Dermis microvascular lymphatic vessel endothelial cell (primary cell): ENCODE measurements at regions not wholly inside any gene's neighbourhood (a gene's known extent, or its start where the extent isn't known, plus 50 kb on each side); places are given as distances from the start of the nearest gene placed in this dataset.
A peak's percentile ranks its signal among the peaks of the same experiment; 100 is the strongest.
"Not testable (repeated sequence)": the region's sequence is repeated elsewhere in the genome, so short reads cannot be mapped to it uniquely, and the experiment has no call there.

Experiments
- DNase-seq, 2 donors: peaks; one replicate each; pipeline versions ENCODE4 v3.0.0 to v3.0.0-alpha.2; 2010; ENCODE audit warnings: low read depth in 2 of 2

DNA sequence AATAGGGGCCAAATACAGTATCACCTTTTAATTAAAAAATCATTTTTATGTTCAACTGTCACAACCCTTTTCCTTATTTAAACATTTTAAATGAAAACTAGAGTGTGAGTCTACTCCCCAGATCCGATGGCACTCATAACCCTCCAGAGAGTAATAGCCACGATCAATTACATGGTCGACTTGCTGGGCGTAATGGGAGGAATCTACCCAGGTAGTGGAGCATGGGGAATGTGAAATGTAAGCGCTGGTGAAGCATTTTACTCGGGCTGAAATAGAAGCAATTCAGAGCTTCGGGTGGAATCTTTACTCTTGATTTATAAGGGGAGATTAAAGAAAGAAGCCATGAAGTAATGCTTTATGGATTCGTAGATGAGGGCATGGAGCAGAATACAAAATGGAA is 321.9 kb downstream of the ACTR3B start:
- DNase-seq: no peak

DNA sequence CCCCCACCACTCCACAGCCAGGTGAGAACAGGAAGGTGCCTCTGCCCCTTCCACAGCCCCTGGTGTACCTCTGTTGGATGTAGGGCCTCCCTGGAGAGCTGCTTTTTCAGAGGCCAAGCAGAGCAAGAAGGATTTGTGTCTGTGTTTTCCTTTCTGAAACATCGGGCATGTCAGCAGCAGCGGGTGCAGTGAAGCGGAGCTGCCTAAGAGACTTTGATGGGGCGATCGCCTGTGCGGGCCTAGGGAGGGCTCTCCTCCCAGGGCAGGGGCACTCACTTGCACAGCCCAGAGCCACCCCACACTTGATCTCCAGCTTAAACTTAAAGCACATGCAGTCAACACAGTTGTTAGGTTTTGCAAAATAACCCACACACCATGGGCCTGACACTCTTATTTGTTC is 324.7 kb downstream of the ACTR3B start:
- no peak for DNase-seq

DNA sequence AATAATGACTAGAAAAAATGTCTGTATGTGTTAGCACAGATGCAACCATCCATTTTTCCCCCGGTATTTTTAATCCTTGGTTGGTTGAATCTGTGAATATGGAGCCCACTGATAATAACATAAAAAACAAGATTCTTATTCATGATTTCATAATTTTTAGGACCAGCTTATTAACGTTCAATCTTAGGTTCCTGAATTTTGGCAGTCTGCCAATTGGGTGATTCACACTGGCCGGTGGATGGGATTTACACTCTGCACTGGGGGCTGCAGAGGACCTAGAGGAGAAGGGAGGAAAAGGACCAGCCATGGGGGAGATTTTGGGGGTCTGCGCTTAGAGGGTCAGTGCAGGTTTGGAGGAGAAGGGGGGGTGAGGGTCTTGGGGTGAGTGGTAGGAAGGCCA is 327.9 kb downstream of the ACTR3B start:
- peak in 1 of 2 donors; percentile 2 for DNase-seq

DNA sequence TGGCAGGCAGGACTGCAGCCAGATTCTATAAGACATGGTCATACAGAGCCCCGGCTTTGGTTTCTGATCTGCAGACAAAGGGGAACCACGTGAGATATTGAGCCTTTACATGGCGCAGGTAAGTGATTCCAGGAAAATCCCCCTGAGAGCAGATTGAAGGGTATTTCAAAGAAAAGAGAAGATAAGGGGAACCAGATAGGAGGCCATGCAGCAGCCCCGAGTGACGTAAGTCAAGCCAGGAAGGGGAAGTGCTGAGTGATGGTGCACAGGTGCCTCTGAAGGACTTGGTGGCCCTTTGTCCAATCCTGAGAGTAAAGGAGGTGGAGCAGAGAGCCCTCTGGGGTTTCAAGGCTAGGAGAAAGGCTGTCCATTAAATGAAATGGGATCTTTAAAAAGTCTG is 329.0 kb downstream of the ACTR3B start:
- no peak for DNase-seq

DNA sequence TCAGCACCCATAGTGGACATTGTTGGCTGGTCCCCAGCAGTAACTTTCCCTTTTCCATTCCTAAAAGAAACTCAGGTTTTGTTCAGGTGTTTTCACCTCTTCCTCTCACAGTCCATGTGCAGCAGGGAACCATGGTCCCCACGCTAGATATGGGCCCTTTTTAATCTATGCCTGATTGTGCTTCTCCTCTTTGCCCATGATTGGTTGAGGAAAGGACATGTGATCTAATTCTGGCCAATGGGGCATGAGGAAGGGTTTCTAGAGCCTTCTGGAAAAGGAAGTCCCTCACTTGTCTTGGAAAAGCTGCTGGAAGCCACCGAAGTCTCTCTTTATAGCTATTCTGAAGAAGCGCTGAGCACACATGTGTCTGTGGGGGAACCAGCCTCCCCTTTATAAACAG is 330.7 kb downstream of the ACTR3B start:
- no peak for DNase-seq

DNA sequence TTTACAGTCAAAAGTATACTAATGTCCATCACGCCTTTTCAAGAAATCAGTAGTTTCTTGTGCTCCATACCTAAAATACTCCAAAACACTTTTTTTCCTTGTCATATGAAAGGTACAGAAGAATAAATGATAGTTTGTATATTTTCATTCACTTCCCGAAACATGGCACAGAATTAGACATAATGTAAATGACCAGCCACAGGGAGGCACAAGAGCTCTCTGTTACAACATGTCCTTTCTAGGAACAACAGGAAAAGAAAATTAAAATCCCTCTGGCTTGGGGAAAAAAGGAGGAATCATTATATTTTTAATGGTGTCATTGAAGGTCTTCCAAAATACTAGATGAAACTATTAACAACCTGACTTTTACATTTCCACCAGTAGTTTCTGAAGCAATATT is 331.2 kb downstream of the ACTR3B start:
- DNase-seq: no peak

DNA sequence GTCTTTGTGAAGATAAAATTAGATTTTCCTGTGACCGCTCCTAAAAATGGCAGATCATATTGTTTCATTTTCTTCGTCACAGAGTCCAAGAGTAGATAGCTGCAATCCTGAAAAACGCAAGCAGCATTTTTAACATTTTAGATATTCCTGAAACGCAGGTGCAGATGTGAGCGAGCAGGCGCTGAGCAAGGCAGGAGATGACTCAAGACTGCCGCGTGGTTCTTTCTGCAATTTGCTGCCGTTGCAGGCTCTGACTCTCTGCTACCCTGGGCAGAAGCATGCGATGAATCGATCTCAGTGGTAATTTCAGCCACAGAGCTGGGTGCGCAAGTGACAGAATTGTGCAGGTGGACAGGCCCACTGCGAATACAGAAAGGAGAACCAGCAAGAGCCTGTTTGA is 331.9 kb downstream of the ACTR3B start:
- DNase-seq: no peak

DNA sequence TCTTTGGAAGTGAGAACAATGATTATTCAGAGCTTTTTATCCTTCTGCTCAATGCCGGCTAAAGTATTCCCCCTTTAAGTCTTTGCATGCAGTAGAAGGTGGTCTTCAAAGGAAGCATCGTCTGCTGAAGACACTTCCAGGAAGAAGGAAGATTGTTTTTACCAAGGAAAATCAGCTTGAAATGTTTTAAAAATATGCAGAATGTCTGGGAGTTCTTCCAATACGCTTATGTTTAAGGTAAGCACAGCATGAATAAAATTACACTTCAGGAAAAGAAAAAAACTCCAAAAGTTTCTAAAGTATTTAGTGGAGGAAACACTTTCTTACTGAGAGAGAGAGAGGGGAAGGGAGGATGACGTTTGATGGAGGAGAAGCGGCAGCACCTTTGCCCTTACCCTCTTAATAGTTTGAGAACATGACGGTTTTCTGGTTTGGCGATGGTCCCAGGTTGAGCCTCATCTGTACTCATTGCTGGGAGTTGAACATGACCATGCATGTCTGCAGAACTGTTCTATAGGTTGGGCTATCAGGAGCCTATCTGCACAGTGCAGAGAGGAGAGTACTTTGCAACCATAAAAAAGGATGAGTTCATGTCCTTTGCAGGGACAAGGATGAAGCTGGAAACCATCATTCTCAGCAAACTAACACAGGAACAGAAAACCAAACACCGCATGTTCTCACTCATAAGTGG is 338.1 kb downstream of the ACTR3B start:
- DNase-seq: no peak

DNA sequence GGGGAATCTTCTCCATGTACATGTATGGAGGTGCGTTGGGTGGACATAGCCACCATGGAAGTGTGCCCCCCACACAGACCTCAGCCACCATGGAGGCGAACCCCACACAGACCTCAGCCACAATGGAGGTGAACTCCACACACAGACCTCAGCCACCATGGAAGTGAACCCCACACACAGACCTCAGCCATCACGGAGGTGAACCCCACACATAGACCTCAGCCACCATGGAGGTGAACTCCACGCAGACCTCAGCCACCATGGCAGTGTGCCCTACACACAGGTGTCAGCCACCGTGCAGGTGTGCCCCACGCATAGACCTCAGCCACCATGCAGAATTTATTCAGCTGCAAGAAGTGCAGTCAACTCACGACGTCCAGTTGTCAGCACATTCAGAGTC is 339.7 kb downstream of the ACTR3B start:
- no peak for DNase-seq

DNA sequence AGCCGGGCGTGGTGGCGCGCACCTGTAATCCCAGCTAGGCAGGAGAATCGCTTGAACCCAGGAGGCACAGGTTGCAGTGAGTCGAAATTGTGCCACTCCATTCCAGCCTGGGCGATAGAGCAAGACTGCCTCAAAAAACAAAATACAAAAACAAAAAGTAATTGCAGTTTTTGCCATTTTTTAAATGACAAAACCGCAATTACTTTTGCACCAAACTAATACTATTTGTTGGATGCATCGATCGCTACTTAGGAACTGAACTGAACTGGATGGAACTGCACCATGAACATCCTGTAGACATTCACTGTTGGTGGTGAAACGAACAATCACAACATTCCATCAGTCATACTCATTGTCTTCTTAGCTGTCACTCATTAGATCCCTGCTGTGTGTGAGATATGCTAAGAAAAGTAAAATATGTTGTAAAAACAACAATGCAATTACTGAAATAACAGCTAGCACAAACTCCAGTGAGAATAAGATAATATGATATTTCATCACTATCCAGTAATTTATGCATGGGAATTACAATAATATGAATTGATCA is 341.2 kb downstream of the ACTR3B start:
- DNase-seq: no peak

DNA sequence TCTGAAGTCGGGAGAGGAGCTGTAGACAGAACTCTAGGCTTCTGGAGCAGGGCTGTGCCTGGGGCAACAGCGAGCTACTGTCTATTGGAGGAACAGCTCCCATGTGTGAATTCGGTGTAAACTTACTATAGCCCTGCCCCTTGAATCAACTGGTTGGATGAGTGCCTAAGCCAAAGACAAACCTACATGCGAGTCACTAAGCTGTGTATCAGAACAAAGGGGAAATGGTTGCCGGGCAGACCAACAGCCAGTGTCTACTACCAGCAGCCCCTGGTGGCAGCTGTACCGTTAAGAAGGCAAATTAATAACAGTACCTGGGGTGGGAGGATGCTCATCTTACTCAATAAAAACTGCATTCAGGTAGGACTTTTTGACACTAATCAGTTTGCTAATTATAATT is 343.6 kb downstream of the ACTR3B start:
- DNase-seq: no peak

DNA sequence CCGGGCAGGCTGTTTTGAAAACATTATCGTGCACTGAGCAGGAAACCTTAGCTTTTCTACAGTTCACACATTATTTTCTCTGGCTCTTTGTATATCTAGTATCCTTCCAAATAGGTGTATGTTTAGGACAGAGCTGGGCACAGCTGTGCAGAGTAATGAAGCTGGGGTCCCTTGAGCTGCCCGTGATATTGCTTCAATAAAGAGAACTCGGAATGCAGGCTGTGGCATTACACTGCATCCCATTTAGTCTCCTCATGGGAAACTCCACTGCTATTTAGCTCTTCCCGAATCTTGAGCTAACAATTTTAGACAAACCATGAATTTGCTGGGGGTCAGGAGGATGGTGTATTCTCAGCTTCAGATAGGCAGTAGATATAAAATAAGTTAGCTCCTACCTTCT is 348.3 kb downstream of the ACTR3B start:
- DNase-seq: no peak

DNA sequence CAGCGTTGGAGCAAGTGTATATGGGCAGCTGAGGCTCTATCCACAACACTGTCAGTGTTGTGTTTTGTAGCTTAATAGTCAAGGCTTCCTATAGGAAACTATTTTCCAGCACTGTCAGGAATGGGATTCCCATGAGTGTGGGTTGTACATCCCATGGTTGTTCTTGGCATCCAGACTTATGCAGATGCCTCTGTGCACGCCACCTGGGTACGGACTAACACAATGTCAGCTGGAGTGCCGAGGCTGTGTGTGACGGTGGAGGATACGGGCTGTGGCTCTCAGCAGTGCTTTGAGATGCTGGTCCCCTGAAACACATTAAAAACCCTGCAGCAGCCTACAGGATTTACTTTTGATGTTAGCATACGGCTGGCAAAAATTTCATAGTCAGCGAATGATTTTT is 350.0 kb downstream of the ACTR3B start:
- no peak for DNase-seq

DNA sequence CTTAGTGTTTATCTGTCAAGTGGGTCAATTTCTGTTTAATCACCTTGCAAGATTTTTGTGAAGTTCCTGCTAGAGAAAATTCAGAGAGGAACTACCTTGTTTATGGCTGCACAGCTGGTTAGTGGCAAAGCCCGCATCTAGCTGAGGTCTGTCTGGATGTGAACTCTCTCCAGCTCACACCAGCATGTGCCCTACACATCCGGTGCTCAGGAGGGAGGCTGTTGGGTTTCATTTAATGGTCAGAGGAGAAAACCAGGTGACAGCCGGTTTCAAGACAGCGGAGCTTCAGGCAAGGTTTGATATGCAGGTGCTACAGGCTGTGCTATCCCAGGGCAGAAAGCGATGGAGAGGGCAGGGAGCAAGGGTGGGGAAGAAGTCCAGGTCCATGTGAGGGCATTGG is 351.1 kb downstream of the ACTR3B start:
- DNase-seq: no peak

DNA sequence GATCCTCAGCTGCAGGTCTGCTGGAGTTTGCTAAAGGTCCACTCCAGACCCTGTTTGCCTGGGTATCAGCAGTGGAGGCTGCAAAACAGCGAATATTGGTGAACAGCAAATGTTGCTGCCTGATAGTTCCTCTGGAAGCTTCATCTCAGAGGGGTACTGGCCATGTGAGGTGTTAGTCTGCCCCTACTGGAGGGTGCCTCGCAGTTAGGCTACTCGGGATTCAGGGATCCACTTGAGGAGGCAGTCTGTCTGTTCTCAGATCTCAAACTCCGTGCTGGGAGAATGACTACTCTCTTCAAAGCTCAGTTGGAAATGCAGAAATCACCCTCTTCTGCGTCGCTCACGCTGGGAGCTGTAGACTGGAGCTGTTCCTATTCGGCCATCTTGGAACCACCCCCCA is 362.7 kb downstream of the ACTR3B start:
- not testable (repeated sequence) for DNase-seq

DNA sequence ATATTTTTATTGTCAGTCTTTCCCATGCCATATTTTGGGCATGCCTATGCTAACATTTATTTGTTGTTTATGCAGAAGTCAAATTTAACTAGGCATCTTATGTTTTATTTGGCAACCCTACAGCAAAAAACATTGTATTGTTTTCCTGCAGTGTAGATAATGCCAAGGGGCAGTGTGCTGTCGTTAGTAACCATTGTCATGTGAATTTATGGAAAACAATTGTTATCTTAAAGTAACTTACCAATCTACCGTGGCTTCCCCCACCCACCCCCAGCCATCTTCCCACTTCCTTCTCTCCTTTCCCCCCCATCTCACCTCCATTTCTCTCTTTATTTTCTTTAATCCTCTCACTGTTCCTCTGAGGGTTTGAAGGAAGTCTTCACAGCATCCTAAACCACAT is 370.5 kb downstream of the ACTR3B start:
- no peak for DNase-seq

DNA sequence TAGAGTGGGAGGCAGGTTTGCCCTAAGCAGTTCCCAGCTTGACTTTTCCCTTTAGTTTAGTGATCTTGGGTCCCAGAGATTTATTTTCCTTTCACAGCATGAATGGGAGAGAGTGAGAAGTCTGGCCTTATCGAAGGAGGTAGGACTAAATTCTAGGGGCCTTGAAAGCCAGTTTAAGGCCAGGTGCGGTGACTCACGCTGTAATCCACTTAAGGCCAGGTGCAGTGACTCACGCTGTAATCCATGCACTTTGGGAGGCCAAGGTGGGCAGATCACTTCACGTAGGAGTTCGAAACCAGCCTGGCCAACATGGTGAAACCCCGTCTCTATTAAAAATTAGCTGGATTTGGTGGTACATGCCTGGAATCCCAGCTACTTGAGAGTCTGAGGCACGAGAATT is 392.2 kb downstream of the ACTR3B start:
- no peak for DNase-seq

DNA sequence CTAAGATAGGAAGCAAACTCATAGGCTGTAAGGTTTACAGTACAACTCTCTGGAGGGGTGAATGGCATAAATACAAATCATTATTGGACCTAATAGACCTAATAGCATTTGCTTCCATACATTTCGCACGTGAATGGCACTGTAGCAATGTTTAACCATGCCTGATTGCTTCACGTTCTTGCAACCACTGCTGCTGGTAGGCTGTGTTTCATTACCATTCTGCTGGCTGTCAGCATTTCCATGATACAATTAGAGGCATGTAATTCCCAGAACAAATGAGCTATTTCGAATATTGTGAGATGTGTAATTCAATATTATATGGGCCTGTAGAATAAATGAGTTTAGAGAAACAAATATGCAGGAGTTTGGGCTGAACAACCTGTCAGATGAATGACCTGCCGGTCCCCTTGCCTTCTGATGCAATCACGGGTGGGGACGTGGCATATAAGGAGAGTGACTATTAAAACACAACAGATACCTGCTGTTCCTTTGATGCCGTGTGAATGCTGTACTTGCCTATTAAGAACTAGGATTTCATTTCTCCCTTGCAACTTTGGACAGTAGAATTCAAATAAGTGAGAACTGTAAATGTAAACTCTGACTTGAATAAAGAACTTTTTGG is 393.4 kb downstream of the ACTR3B start:
- no peak for DNase-seq

DNA sequence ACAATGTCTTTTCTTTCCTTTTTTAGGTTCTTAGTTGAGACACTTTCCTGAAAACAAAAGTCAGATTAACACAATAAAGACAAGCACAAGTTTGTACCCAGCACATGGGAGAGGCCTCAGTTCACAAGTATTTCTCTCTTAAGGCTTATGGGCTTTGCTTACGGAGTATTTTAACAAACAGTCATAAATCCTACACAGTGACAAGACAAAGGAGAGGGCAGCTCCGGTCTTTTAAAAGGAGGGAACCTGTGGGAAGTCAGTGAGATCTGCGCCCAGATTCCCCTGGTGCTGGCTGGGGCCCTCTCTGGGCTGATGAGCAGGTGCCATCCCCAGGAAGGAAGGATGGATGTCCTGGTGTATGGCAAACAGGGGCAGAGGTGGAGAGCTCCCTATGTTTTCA is 398.6 kb downstream of the ACTR3B start:
- DNase-seq: no peak

DNA sequence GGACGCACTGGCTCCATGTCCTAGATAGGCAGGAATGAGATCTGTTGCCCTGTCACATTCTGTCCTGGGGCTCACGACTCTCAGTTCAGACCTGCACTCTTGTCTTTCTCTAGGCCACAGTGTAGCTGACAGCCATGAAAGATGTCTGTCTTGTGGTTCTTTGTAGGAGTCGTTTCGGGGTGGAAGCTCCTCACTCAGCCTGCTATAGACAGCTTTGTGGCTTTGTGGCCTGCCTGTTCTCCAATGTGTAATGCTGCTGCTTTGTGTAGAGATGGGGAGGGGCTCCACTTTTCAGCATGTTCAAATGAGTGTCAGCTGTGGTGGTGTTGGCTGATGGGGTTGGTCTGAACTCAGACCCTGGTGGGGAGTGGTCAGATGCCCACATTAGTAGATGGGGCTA is 410.7 kb downstream of the ACTR3B start:
- DNase-seq: no peak

DNA sequence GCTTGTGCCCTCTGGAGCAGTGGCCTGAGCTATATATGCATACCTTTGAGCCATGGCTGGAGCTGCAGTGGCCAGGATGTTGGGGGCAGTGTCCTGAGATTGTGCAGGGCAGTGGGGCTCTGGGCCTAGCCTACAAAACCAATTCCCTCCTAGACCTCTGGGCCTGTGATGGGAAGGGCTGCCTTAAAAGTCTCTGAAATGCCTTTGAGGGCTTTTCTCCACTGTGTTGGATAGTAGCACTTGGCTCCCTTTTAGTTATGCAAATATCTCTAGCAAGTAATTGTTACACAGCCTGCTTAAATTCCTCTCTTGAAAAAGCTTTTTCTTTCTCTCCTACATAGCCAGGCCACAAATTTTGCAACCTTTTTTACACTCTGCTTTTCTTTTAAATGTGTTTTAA is 426.4 kb downstream of the ACTR3B start:
- no peak for DNase-seq

DNA sequence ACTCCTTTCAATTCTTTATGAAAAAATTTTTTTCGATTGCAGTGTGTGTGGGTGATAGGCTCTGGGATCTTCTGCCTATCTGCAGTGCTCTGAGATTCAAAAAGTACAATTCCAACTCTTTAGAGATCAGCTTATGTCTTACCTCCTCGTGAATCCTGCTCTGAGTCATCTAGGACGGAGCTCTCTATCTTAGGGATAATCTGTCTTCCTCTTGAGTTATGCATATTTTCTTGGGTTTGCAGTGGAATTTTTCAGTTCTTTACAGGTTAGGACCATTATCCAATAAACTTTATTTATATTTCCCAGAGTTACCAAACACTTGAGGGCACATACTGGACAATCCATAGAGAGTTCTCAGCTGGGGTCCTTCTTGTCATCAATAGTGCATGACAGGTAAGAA is 428.6 kb downstream of the ACTR3B start:
- DNase-seq: no peak

DNA sequence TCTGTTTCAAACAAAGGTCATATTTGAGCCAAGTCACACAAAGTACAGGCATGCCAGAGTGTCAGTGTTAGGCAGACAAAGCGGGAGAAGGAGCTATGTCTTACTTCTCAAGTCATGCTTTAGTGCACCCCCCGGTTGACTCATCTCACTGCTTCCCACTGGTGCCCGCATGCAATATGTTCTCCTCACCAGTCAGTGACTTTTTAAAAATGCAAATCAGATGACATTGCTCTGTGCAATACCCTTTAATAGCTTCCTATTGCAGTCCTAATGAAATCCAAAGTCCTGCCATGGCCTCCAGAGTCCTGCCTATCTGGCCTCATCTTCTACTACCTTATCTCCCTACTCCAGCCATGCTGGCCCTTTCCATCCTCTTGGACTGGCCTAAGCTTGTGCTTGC is 429.1 kb downstream of the ACTR3B start:
- DNase-seq: no peak

DNA sequence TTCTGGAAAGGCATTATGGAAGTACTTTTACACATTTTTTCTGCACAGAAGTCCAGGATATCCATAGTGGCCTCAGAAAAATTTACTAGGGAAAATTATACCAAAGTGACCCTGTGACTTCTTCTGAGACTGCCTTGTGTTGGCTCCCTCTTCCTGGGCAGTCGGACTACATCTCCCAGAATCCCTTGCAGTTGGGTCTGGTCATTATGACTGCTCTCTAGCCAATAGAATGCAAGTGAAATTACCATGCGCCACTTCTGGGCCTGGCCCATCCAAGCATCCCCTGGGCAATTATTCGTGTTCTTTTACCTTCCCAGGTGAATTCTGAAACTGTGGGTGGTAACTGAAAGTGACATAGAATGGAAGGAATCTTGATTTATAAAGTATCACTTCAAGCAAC is 430.9 kb downstream of the ACTR3B start:
- no peak for DNase-seq
